Peyer's patch (tissue), 4 donors: ENCODE measurements at regions not wholly inside any gene's neighbourhood (a gene's known extent, or its start where the extent isn't known, plus 50 kb on each side); places are given as distances from the start of the nearest gene placed in this dataset.

Source experiments
- DNase-seq, 3 donors: peaks; one replicate each; pipeline ENCODE4 v3.0.0-alpha.2; 2017 to 2019
- H3K27ac ChIP-seq, 4 donors: fragments of 200-600 bp; sonication (generic); one replicate each; pipeline ENCODE4 v1.5.1; 2016 to 2019
- H3K27me3 ChIP-seq, 2 donors: fragments of 200-600 bp; sonication (generic); one replicate each; pipeline ENCODE4 v1.5.1; 2019
- H3K36me3 ChIP-seq, 3 donors: fragments of 200-600 bp; sonication (generic); one replicate each; pipeline ENCODE4 v1.5.1; 2016 to 2019
- H3K4me1 ChIP-seq, 4 donors: fragments of 200-600 bp; sonication (generic); one replicate each; pipeline ENCODE4 v1.5.1; 2016 to 2019
- H3K4me3 ChIP-seq, 4 donors: fragments of 200-600 bp; sonication (generic); 1 replicate in 3 of 4; 2 replicates in 1 of 4; pipeline ENCODE4 v1.5.1; 2016 to 2019; ENCODE audit warnings: mild to moderate bottlenecking in 1 of 4
- H3K9me3 ChIP-seq, 4 donors: fragments of 200-600 bp; sonication (generic); one replicate each; pipeline ENCODE4 v1.5.1; 2016 to 2019; ENCODE audit warnings: mild to moderate bottlenecking in 1 of 4
- CTCF ChIP-seq, 6 experiments: fragments of 450-650 bp in 4 of 6; fragments of 200-600 bp in 2 of 6; sonication (generic) in 1 of 6; IDR thresholded peaks; one replicate each; pipeline ENCODE4 v1.5.1; 2017 to 2019; ENCODE audit warnings: antibody characterized with exemption in 6 of 6, mild to moderate bottlenecking in 3 of 6, moderate library complexity in 1 of 6
- POLR2A ChIP-seq, 2 donors: fragments of 450-650 bp; IDR thresholded peaks; one replicate each; pipeline ENCODE4 v1.5.1; 2017; ENCODE audit warnings: antibody characterized with exemption in 2 of 2, mild to moderate bottlenecking in 2 of 2, moderate library complexity in 2 of 2

GRCh38 chr5:40098313-40098712, 581.4 kb upstream of the PTGER4 start:
- TF ChIP-seq POLR2A (IDR thresholded peaks at IDR 0.05) (no peak), CTCF (IDR thresholded peaks at IDR 0.05) (no peak)
- no peak for DNase-seq
- Histone ChIP-seq H3K36me3 (no peaks in the 10 kb centered on the region), H3K4me1 (no peaks in the 10 kb centered on the region), H3K9me3 (no peaks in the 10 kb centered on the region), H3K4me3 (no peak overlapping the region), H3K27me3 (no peaks in the 10 kb centered on the region), H3K27ac (no peak overlapping the region)

- Histone ChIP-seq H3K4me1 (no peaks in the 10 kb centered on the region), H3K27me3 (no peaks in the 10 kb centered on the region)
- TF ChIP-seq POLR2A (IDR thresholded peaks at IDR 0.05) (no peak), CTCF (IDR thresholded peaks at IDR 0.05) (no peak)
Measured at GRCh38 chr5:40093550-40093949, 586.2 kb upstream of the PTGER4 start.

GRCh38 chr5:40089269-40089668, 590.4 kb upstream of the PTGER4 start:
- Histone ChIP-seq H3K4me3 (no peak overlapping the region), H3K36me3 (no peaks in the 10 kb centered on the region), H3K4me1 (no peaks in the 10 kb centered on the region), H3K27me3 (no peaks in the 10 kb centered on the region), H3K9me3 (no peaks in the 10 kb centered on the region), H3K27ac (no peak overlapping the region)
- TF ChIP-seq CTCF (IDR thresholded peaks at IDR 0.05): no peak
- TF ChIP-seq POLR2A (IDR thresholded peaks at IDR 0.05): no peak
- no peak for DNase-seq

More at GRCh38 chr5:40093550-40093949, 586.2 kb upstream of the PTGER4 start:
- Histone ChIP-seq H3K9me3 (no peaks in the 10 kb centered on the region), H3K36me3 (no peaks in the 10 kb centered on the region), H3K27ac (no peak overlapping the region), H3K4me3 (no peak overlapping the region)
- DNase-seq: no peak

- H3K27ac ChIP-seq: no peak overlapping the region
- no peak for DNase-seq
- H3K4me1 ChIP-seq: no peaks in the 10 kb centered on the region
- no peaks in the 10 kb centered on the region for H3K27me3 ChIP-seq
- TF ChIP-seq POLR2A (IDR thresholded peaks at IDR 0.05): no peak
- no peak for TF ChIP-seq CTCF (IDR thresholded peaks at IDR 0.05)
- H3K9me3 ChIP-seq: no peaks in the 10 kb centered on the region
- H3K36me3 ChIP-seq: no peaks in the 10 kb centered on the region
- no peak overlapping the region for H3K4me3 ChIP-seq
Measured at GRCh38 chr5:40084614-40085013, 595.1 kb upstream of the PTGER4 start.

GRCh38 chr5:40082313-40082712, 597.4 kb upstream of the PTGER4 start:
- Histone ChIP-seq H3K27me3 (no peaks in the 10 kb centered on the region), H3K9me3 (no peaks in the 10 kb centered on the region), H3K27ac (no peak overlapping the region), H3K36me3 (no peaks in the 10 kb centered on the region), H3K4me1 (no peaks in the 10 kb centered on the region), H3K4me3 (no peak overlapping the region)
- DNase-seq: no peak
- TF ChIP-seq POLR2A (IDR thresholded peaks at IDR 0.05) (no peak), CTCF (IDR thresholded peaks at IDR 0.05) (no peak)

GRCh38 chr5:40080191-40080590, 599.5 kb upstream of the PTGER4 start:
- no peak for DNase-seq
- Histone ChIP-seq H3K36me3 (no peaks in the 10 kb centered on the region), H3K9me3 (no peaks in the 10 kb centered on the region), H3K4me3 (no peak overlapping the region), H3K27ac (no peak overlapping the region), H3K4me1 (no peaks in the 10 kb centered on the region), H3K27me3 (no peaks in the 10 kb centered on the region)
- TF ChIP-seq POLR2A (IDR thresholded peaks at IDR 0.05): no peak
- no peak for TF ChIP-seq CTCF (IDR thresholded peaks at IDR 0.05)
